ENCODE measurements at regions not wholly inside any gene's neighbourhood (a gene's known extent, or its start where the extent isn't known, plus 50 kb on each side); places are given as distances from the start of the nearest gene placed in this dataset.
"Not testable (repeated sequence)": the region's sequence is repeated elsewhere in the genome, so short reads cannot be mapped to it uniquely, and the experiment has no call there.

DNA sequence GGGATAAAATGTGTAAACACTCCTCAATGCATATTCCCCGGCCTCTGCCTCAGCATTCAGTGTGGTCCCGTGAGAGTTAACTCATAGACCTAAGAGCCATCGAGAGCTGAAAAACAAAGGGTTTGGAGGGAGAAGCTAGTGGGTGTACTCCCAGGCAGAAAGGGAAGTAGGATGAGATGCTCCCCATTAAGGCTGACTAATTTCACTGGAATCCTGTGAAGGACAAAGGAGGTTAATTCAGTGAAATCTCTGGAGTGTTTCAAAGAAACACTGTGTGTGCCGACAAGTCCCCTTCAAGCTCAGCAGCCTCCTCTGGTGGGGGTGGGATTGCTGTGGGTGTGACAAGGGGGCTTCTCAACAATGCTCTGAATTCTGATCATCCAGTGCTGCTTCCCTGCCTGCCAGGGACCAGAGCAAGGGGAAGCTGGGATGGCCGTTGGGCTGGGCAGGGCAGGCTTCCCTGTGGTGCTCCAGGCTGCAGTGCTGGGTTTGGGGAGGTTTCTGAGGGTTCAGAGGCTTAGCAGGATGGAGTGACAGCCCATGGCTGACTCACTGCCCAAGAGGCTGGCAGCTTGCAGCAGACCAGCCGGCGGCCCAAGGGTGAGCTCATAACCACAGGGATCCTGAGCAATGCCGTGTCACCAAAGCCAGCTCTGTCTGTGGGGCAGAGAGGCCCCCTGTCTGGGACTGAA is 61.4 kb upstream of the BMAL1 start:
- DNase-seq = no peak

GRCh38 chr11:13216711-13217075 is 60.9 kb upstream of the BMAL1 start:
- Histone ChIP-seq H3K27me3 (peaks cover 0 to 12% (median 0%) of the 10 kb centered on the region in 3 donors), H3K36me3 (no peaks in the 10 kb centered on the region), H3K4me3 (no peak overlapping the region), H3K4me1 (no peaks in the 10 kb centered on the region), H3K9me3 (no peaks in the 10 kb centered on the region), H3K27ac (no peak overlapping the region)
- intact Hi-C loops (cut with DNase I; ENCODE audit: low total_unique reads) = no loop called here
- no peak for TF ChIP-seq CTCF (IDR thresholded peaks at IDR 0.05)
- TF ChIP-seq POLR2A (IDR thresholded peaks at IDR 0.05) = no peak
- 76 to 89% (median 87%) methylated on average over 3 of the region's 3 CpGs for WGBS, 5 donors
- DNase-seq = no peak

More for the DNA sequence above, 61.4 kb upstream of the BMAL1 start:
- no peak overlapping the region for H3K4me3 ChIP-seq
- H3K27me3 ChIP-seq = peaks cover 0 to 13% (median 0%) of the 10 kb centered on the region in 3 donors
- H3K27ac ChIP-seq = no peak overlapping the region
- H3K9me3 ChIP-seq = no peaks in the 10 kb centered on the region
- 69 to 84% (median 77%) methylated on average over 5 to 8 of the region's 8 CpGs for WGBS, 5 donors
- H3K36me3 ChIP-seq = no peaks in the 10 kb centered on the region
- H3K4me1 ChIP-seq = no peaks in the 10 kb centered on the region
- no peak for TF ChIP-seq POLR2A (IDR thresholded peaks at IDR 0.05)
- no peak for TF ChIP-seq POLR2AphosphoS5 (IDR thresholded peaks at IDR 0.05)
- TF ChIP-seq CTCF (IDR thresholded peaks at IDR 0.05) = no peak
- intact Hi-C loops (cut with DNase I; ENCODE audit: low total_unique reads) = no loop called here

DNA sequence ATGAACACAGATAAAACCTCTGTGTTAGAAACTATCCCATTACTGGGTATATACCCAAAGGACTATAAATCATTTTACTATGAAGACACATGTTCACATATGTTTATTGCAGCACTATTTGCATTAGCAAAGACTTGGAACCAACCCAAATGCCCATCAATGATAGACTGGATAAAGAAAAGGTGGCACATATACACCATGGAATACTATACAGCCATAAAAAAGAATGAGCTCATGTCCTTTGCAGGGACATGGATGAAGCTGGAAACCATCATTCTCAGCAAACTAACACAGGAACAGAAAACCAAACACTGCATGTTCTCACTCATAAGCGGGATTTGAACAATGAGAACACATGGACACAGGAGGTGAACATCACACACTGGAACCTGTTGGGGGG is 58.9 kb upstream of the BMAL1 start:
- H3K4me3 ChIP-seq; DNase-seq; H3K27me3 ChIP-seq; H3K27ac ChIP-seq; intact Hi-C loops (cut with DNase I; ENCODE audit: low total_unique reads); H3K36me3 ChIP-seq; H3K4me1 ChIP-seq; H3K9me3 ChIP-seq: not testable (repeated sequence)
- WGBS, 5 donors = 94 to 100% (median 96%) methylated on average over 1 of the region's 1 CpG

DNA sequence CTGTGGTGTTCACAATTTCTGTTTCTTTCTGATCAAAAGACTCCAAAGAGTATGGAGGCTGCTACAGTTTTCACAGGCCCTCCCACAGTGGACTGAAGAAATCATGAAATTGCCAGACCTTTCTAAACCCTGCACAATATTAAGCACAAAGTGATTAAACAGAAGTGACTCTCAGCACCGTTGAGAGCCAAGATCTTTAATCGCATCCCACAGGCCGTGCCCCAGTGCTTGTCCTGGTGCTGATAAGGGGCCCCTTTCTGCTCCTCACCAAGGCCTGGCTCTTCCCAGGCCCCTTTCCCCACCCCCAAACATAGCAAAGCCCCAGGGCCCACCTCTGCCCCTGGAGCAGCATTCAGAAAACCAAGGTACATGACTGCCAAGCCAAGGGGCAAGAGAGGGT is 57.4 kb upstream of the BMAL1 start:
- no peaks in the 10 kb centered on the region for H3K36me3 ChIP-seq
- TF ChIP-seq CTCF (IDR thresholded peaks at IDR 0.05) = no peak
- intact Hi-C loops (cut with DNase I; ENCODE audit: low total_unique reads) = no loop called here
- no peak overlapping the region for H3K27ac ChIP-seq
- H3K9me3 ChIP-seq = no peaks in the 10 kb centered on the region
- 52 to 72% (median 68%) methylated on average over 3 of the region's 3 CpGs for WGBS, 5 donors
- no peaks in the 10 kb centered on the region for H3K27me3 ChIP-seq
- DNase-seq = no peak
- no peak overlapping the region for H3K4me3 ChIP-seq
- no peaks in the 10 kb centered on the region for H3K4me1 ChIP-seq

DNA sequence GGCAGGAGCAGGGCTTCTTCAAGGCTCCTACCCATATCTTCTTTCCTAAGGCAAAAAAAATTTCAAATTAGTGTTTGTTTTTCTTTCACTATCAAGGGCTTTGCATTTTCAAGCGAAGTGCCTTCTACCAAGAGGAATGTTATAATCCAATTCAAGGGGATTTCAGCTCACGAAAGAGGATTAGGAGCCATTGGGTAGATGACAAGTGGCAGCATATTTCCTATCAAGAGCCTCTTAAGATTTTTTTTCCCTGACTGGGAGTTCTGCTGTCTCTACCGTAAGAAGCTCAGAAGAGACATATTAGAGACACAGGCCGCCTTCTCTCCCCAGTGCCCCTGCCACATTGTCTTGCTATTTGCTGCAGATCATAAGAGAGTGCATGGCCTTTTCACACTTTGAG is 55.9 kb upstream of the BMAL1 start:
- Histone ChIP-seq H3K27me3 (no peaks in the 10 kb centered on the region), H3K4me1 (no peaks in the 10 kb centered on the region), H3K4me3 (no peak overlapping the region), H3K9me3 (no peaks in the 10 kb centered on the region), H3K36me3 (no peaks in the 10 kb centered on the region), H3K27ac (no peak overlapping the region)
- TF ChIP-seq EP300 (IDR thresholded peaks at IDR 0.05) (no peak), POLR2AphosphoS5 (IDR thresholded peaks at IDR 0.05) (no peak), CTCF (IDR thresholded peaks at IDR 0.05) (no peak), POLR2A (IDR thresholded peaks at IDR 0.05) (no peak)
- intact Hi-C loops (cut with DNase I; ENCODE audit: low total_unique reads) = no loop called here
- no peak for DNase-seq
- WGBS, 5 donors = 88 to 94% (median 91%) methylated on average over 4 of the region's 4 CpGs

Measured in stomach (tissue), 8 donors.